Esophagus squamous epithelium (tissue), 5 donors: ENCODE measurements at regions not wholly inside any gene's neighbourhood (a gene's known extent, or its start where the extent isn't known, plus 50 kb on each side); places are given as distances from the start of the nearest gene placed in this dataset.

Experiments used
- DNase-seq: peaks from one replicate; lab custom pipeline; 2025; lab: John Stamatoyannopoulos, UW
- H3K27ac ChIP-seq, 4 donors: fragments of 200-600 bp; sonication (generic); one replicate each; pipeline ENCODE4 v1.5.1; 2016 to 2019; ENCODE audit warnings: mild to moderate bottlenecking in 1 of 4
- H3K27me3 ChIP-seq, 4 donors: fragments of 200-600 bp; sonication (generic); 1 replicate in 3 of 4; 2 replicates in 1 of 4; pipeline versions ENCODE4 v1.5.1 to v1.6.0; 2017 to 2021; ENCODE audit warnings: antibody characterized with exemption in 1 of 4
- H3K36me3 ChIP-seq, 3 donors: fragments of 200-600 bp; sonication (generic); one replicate each; pipeline ENCODE4 v1.5.1; 2016 to 2019
- H3K4me1 ChIP-seq, 3 donors: fragments of 200-600 bp; sonication (generic); one replicate each; pipeline ENCODE4 v1.5.1; 2017 to 2019
- H3K4me3 ChIP-seq, 4 donors: fragments of 200-600 bp; sonication (generic); 1 replicate in 3 of 4; 2 replicates in 1 of 4; pipeline ENCODE4 v1.5.1; 2016 to 2019; ENCODE audit warnings: mild to moderate bottlenecking in 2 of 4, moderate library complexity in 1 of 4
- H3K9me3 ChIP-seq, 3 donors: fragments of 200-600 bp; sonication (generic); one replicate each; pipeline ENCODE4 v1.5.1; 2016 to 2019
- CTCF ChIP-seq, 6 experiments: fragments of 450-650 bp in 4 of 6; fragments of 200-600 bp in 2 of 6; sonication (generic) in 2 of 6; IDR thresholded peaks; one replicate each; pipeline ENCODE4 v1.5.1; 2016 to 2019; ENCODE audit warnings: antibody characterized with exemption in 6 of 6, mild to moderate bottlenecking in 4 of 6, moderate library complexity in 4 of 6
- POLR2A ChIP-seq, 4 donors: fragments of 450-650 bp; IDR thresholded peaks; one replicate each; pipeline ENCODE4 v1.6.1; 2017; ENCODE audit warnings: antibody characterized with exemption in 4 of 4, mild to moderate bottlenecking in 4 of 4, moderate library complexity in 3 of 4
- WGBS, 2 donors: methylation state at CpG; one replicate each; pipeline ENCODE4 v1.1.5; 2018; 5-methylcytosine and 5-hydroxymethylcytosine counted together
- intact Hi-C: fragments of 100-400 bp; cut with DNase I; formaldehyde crosslinking; loops from one replicate; pipeline ENCODE4 v1.15.0; 2022
- donor health status: DM: yes; HTN: yes; CAD: no.

- no peak for DNase-seq
Measured at GRCh38 chr4:84231539-84232055, 267.5 kb downstream of the NKX6-1 start.

GRCh38 chr4:84224522-84224921, 274.6 kb downstream of the NKX6-1 start:
- H3K27ac ChIP-seq, result no peak overlapping the region

More at GRCh38 chr4:84231539-84232055, 267.5 kb downstream of the NKX6-1 start:
- Histone ChIP-seq H3K4me1 (peaks cover 0 to 3% (median 0%) of the 10 kb centered on the region in 3 donors), H3K27ac (peak overlapping the region in 2 of 4 donors; percentile 7 to 18), H3K27me3 (no peaks in the 10 kb centered on the region), H3K9me3 (no peaks in the 10 kb centered on the region), H3K4me3 (no peak overlapping the region), H3K36me3 (no peaks in the 10 kb centered on the region)
- 64 to 75% methylated on average over 2 of the region's 2 CpGs for WGBS, 2 donors
- intact Hi-C loops, result no loop called here
- TF ChIP-seq CTCF (IDR thresholded peaks at IDR 0.05) (no peak), POLR2A (IDR thresholded peaks at IDR 0.05) (no peak)

GRCh38 chr4:84221704-84222103, 277.4 kb downstream of the NKX6-1 start:
- no peak for TF ChIP-seq CTCF (IDR thresholded peaks at IDR 0.05)
- TF ChIP-seq POLR2A (IDR thresholded peaks at IDR 0.05), result no peak
- no peaks in the 10 kb centered on the region for H3K36me3 ChIP-seq

More at GRCh38 chr4:84224522-84224921, 274.6 kb downstream of the NKX6-1 start:
- no peaks in the 10 kb centered on the region for H3K9me3 ChIP-seq
- DNase-seq, result no peak
- TF ChIP-seq CTCF (IDR thresholded peaks at IDR 0.05) (no peak), POLR2A (IDR thresholded peaks at IDR 0.05) (no peak)
- no peaks in the 10 kb centered on the region for H3K4me1 ChIP-seq
- intact Hi-C loops, result no loop called here
- WGBS, 2 donors, result 45 to 54% methylated on average over 4 of the region's 4 CpGs
- no peaks in the 10 kb centered on the region for H3K36me3 ChIP-seq
- H3K4me3 ChIP-seq, result no peak overlapping the region
- no peaks in the 10 kb centered on the region for H3K27me3 ChIP-seq

GRCh38 chr4:84220990-84221389, 278.1 kb downstream of the NKX6-1 start:
- 57 to 63% methylated on average over 6 of the region's 6 CpGs for WGBS, 2 donors
- H3K27ac ChIP-seq, result peak overlapping the region in 1 of 4 donors; percentile 15
- H3K9me3 ChIP-seq, result no peaks in the 10 kb centered on the region
- intact Hi-C loops, result no loop called here
- DNase-seq, result no peak
- H3K4me3 ChIP-seq, result peak overlapping the region in 1 of 4 donors; percentile 7
- no peaks in the 10 kb centered on the region for H3K36me3 ChIP-seq
- no peak for TF ChIP-seq POLR2A (IDR thresholded peaks at IDR 0.05)
- no peak for TF ChIP-seq CTCF (IDR thresholded peaks at IDR 0.05)
- H3K27me3 ChIP-seq, result no peaks in the 10 kb centered on the region
- no peaks in the 10 kb centered on the region for H3K4me1 ChIP-seq

More at GRCh38 chr4:84221704-84222103, 277.4 kb downstream of the NKX6-1 start:
- Histone ChIP-seq H3K27ac (no peak overlapping the region), H3K9me3 (no peaks in the 10 kb centered on the region), H3K27me3 (no peaks in the 10 kb centered on the region), H3K4me3 (no peak overlapping the region), H3K4me1 (no peaks in the 10 kb centered on the region)
- intact Hi-C loops, result no loop called here
- DNase-seq, result no peak
- WGBS, 2 donors, result 51 to 56% methylated on average over 4 of the region's 4 CpGs

GRCh38 chr4:84219656-84220055, 279.4 kb downstream of the NKX6-1 start:
- intact Hi-C loops, result no loop called here
- DNase-seq, result no peak
- Histone ChIP-seq H3K9me3 (no peaks in the 10 kb centered on the region), H3K4me1 (no peaks in the 10 kb centered on the region), H3K27ac (no peak overlapping the region), H3K4me3 (no peak overlapping the region), H3K36me3 (no peaks in the 10 kb centered on the region), H3K27me3 (no peaks in the 10 kb centered on the region)
- TF ChIP-seq POLR2A (IDR thresholded peaks at IDR 0.05) (no peak), CTCF (IDR thresholded peaks at IDR 0.05) (no peak)
- 19 to 49% methylated on average over 1 of the region's 1 CpG for WGBS, 2 donors
